Osteocyte (in vitro differentiated cells): ENCODE measurements at regions not wholly inside any gene's neighbourhood (a gene's known extent, or its start where the extent isn't known, plus 50 kb on each side); places are given as distances from the start of the nearest gene placed in this dataset.
"Not testable (repeated sequence)": the region's sequence is repeated elsewhere in the genome, so short reads cannot be mapped to it uniquely, and the experiment has no call there.

Source experiments
- DNase-seq: peaks from one replicate; pipeline ENCODE4 v3.0.0; 2021; ENCODE audit warnings: mixed read lengths; ENCODE audit not compliant: unreplicated experiment; ENCODE audit errors: extremely low spot score
- H3K27ac Mint-ChIP-seq: one replicate; pipeline ENCODE4 v1.8.0; 2021; ENCODE audit warnings: mild to moderate bottlenecking, mixed read lengths; ENCODE audit not compliant: unreplicated experiment
- H3K27me3 Mint-ChIP-seq: one replicate; pipeline ENCODE4 v1.8.0; 2021; ENCODE audit warnings: mixed read lengths; ENCODE audit not compliant: unreplicated experiment
- H3K36me3 Mint-ChIP-seq: one replicate; pipeline ENCODE4 v1.8.0; 2021; ENCODE audit warnings: mixed read lengths; ENCODE audit not compliant: unreplicated experiment
- H3K4me1 Mint-ChIP-seq: one replicate; pipeline ENCODE4 v1.8.0; 2021; ENCODE audit warnings: mixed read lengths; ENCODE audit not compliant: unreplicated experiment
- H3K4me3 Mint-ChIP-seq: one replicate; pipeline ENCODE4 v1.8.0; 2021; ENCODE audit warnings: mild to moderate bottlenecking, moderate library complexity, mixed read lengths; ENCODE audit not compliant: unreplicated experiment
- H3K9me3 Mint-ChIP-seq: one replicate; pipeline ENCODE4 v1.8.0; 2021; ENCODE audit warnings: mixed read lengths; ENCODE audit not compliant: unreplicated experiment
- TF ChIP-seq, protein P1 (sequence below): fragments of 200-600 bp; sonication (generic); IDR thresholded peaks from 2 replicates; pipeline ENCODE4 v1.5.0; 2021; ENCODE audit warnings: antibody characterized with exemption, mild to moderate bottlenecking, moderate library complexity

- peaks cover 13% of the 10 kb centered on the region for H3K4me1 Mint-ChIP-seq
- peaks cover 5% of the 10 kb centered on the region for H3K36me3 Mint-ChIP-seq
- H3K4me3 Mint-ChIP-seq: no peak overlapping the region
- no peak for DNase-seq
- TF ChIP-seq, protein P1, sequence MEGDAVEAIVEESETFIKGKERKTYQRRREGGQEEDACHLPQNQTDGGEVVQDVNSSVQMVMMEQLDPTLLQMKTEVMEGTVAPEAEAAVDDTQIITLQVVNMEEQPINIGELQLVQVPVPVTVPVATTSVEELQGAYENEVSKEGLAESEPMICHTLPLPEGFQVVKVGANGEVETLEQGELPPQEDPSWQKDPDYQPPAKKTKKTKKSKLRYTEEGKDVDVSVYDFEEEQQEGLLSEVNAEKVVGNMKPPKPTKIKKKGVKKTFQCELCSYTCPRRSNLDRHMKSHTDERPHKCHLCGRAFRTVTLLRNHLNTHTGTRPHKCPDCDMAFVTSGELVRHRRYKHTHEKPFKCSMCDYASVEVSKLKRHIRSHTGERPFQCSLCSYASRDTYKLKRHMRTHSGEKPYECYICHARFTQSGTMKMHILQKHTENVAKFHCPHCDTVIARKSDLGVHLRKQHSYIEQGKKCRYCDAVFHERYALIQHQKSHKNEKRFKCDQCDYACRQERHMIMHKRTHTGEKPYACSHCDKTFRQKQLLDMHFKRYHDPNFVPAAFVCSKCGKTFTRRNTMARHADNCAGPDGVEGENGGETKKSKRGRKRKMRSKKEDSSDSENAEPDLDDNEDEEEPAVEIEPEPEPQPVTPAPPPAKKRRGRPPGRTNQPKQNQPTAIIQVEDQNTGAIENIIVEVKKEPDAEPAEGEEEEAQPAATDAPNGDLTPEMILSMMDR: no peak
- no peaks in the 10 kb centered on the region for H3K27me3 Mint-ChIP-seq
- H3K9me3 Mint-ChIP-seq: peaks cover 18% of the 10 kb centered on the region
- H3K27ac Mint-ChIP-seq: no peak overlapping the region
Observed at GRCh38 chr1:65538664-65539063, 118.2 kb downstream of the LEPR start.

DNA sequence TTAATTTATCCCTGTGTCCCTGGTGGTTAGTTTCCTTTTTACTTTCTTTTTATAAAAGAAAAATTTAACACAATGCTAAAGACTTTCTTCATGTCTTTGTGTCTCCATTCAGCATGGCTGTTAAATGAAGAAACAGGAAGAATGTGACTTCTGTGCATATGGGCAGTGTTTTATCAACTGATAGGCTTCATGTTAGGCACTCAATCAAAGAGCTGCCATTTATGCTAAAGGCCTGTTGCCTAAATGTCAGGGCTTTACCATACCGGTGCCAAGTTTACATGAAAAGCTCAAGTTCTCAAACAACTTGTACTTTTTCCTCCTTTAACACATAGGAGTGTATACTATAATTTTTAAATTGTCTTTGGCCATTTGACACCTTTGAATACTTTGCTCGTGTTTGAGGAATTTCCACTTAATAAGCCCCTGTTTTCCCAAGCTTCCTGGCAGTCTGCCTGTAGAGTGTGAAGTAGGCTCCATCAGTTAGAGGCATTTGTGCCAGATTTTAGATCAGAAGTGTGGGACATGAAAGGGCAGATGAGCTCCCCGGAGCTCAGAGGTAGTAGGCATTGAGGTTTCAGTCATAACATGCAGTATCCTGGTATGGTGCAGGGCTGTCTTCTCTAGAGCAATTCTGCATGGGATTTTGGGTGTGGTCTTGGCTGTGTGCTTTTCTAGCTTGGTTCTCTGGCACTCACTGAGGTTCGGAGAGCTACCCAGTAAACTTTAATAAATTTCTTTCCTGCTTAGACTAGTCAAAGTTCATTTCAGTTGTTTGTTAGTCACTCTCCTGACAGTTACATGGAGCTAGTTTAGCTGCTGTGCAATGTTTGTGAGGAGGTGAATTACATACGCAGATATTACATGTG, 119.0 kb downstream of the LEPR start:
- no peak overlapping the region for H3K4me3 Mint-ChIP-seq
- TF ChIP-seq, protein P1: no peak
- no peak overlapping the region for H3K27ac Mint-ChIP-seq
- peaks cover 13% of the 10 kb centered on the region for H3K4me1 Mint-ChIP-seq
- no peak for DNase-seq
- H3K27me3 Mint-ChIP-seq: no peaks in the 10 kb centered on the region
- H3K9me3 Mint-ChIP-seq: peaks cover 14% of the 10 kb centered on the region
- peaks cover 5% of the 10 kb centered on the region for H3K36me3 Mint-ChIP-seq

DNA sequence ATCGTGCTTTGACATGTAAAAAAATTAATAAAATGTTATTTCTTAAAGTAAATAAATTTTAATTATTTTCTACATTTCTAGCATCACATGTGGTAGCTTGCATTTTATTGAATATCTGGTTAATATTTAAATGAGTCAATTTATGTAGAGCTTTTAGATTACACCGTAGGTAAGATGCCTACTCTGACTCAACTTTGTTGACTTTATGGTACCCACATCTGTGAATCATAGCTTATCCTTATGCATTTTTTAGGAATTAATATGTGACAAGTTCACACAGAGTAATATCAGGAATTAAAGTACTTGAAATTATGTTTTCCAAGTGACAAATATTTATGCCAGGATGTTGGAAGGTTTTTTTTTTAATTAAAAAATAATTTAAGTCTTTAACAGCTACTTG, 120.7 kb downstream of the LEPR start:
- H3K4me1 Mint-ChIP-seq: peaks cover 13% of the 10 kb centered on the region
- H3K9me3 Mint-ChIP-seq: peaks cover 10% of the 10 kb centered on the region
- H3K27me3 Mint-ChIP-seq: no peaks in the 10 kb centered on the region
- no peak overlapping the region for H3K4me3 Mint-ChIP-seq
- H3K36me3 Mint-ChIP-seq: peaks cover 5% of the 10 kb centered on the region
- H3K27ac Mint-ChIP-seq: no peak overlapping the region
- TF ChIP-seq, protein P1: no peak
- DNase-seq: no peak

- H3K27me3 Mint-ChIP-seq: no peaks in the 10 kb centered on the region
- DNase-seq: no peak
- no peak overlapping the region for H3K27ac Mint-ChIP-seq
- H3K9me3 Mint-ChIP-seq: peaks cover 10% of the 10 kb centered on the region
- no peak overlapping the region for H3K4me3 Mint-ChIP-seq
- TF ChIP-seq, protein P1: no peak
- peaks cover 3% of the 10 kb centered on the region for H3K36me3 Mint-ChIP-seq
- peaks cover 13% of the 10 kb centered on the region for H3K4me1 Mint-ChIP-seq
Observed at GRCh38 chr1:65541865-65542264, 121.4 kb downstream of the LEPR start.

DNA sequence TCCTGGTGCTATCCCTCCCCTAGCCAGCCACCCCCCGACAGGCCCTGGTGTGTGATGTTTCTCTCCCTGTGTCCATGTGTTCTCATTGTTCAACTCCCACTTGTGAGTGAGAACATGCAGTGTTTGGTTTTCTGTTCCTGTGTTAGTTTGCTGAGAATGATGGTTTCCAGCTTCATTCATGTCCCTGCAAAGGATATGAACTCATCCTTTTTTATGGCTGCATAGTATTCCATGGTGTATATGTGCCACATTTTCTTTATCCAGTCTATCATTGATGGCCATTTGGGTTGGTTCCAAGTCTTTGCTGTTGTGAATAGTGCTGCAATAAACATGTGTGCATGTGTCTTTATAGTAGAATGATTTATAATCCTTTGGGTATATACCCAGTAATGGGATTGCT, 122.1 kb downstream of the LEPR start:
- not testable (repeated sequence) for H3K27me3 Mint-ChIP-seq, H3K36me3 Mint-ChIP-seq, H3K27ac Mint-ChIP-seq, H3K4me3 Mint-ChIP-seq, DNase-seq
- H3K4me1 Mint-ChIP-seq: peaks cover 13% of the 10 kb centered on the region
- peaks cover 10% of the 10 kb centered on the region for H3K9me3 Mint-ChIP-seq

- not testable (repeated sequence) for DNase-seq, H3K4me3 Mint-ChIP-seq, H3K27me3 Mint-ChIP-seq, H3K27ac Mint-ChIP-seq
- Mint-ChIP-seq H3K9me3 (peaks cover 27% of the 10 kb centered on the region), H3K36me3 (peaks cover 20% of the 10 kb centered on the region), H3K4me1 (peaks cover 15% of the 10 kb centered on the region)
Observed at GRCh38 chr1:65550306-65551010, 130.0 kb downstream of the LEPR start.

DNA sequence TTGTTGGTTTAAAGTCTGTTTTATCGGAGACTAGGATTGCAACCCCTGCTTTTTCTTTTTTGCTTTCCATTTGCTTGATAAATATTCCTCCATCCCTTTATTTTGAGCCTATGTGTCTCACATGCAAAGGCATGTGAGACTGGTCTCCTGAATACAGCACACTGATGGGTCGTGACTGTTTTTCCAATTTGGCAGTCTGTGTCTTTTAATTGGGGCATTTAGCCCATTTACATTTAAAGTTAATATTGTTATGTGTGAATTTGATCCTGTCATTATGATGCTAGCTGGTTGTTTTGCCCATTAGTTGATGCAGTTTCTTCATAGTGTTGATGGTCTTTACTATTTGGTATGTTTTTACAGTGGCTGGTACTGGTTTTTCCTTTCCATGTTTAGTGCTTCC, 132.0 kb downstream of the LEPR start:
- Mint-ChIP-seq H3K36me3 (peaks cover 20% of the 10 kb centered on the region), H3K9me3 (peaks cover 33% of the 10 kb centered on the region), H3K4me1 (peaks cover 15% of the 10 kb centered on the region)
- not testable (repeated sequence) for H3K4me3 Mint-ChIP-seq, H3K27ac Mint-ChIP-seq, H3K27me3 Mint-ChIP-seq, DNase-seq

DNA sequence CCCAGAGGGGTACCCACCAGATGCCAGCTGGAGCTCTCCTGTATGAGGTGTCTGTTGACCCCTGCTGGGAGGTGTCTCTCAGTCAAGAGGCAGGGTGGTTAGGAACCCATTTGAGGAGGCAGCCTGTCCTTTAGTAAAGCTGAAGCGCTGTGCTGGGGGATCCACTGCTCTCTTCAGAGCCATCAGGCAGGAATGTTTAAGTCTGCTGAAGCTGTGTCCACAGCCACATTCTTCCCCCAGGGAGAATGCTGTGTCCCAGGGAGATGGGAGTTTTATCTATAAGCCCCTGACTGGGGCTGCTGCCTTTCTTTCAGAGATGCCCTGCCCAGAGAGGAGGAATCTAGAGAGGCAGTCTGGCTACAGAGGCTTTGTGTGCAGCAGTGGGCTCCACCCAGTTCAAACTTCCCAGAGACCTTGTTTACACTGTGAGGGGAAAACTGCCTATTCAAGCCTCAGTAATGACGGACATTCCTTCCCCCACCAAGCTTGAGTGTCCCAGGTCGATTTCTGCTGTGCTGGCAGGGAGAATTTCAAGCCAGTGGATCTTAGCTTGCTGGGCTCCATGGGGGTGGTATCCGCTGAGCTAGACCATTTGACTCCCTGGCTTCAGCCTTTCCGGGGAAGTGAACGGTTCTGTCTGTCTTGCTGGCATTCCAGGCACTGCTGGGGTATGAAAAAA, 133.8 kb downstream of the LEPR start:
- H3K27me3 Mint-ChIP-seq, H3K4me3 Mint-ChIP-seq, DNase-seq: not testable (repeated sequence)
- Mint-ChIP-seq H3K27ac (peak overlapping the region; percentile 81), H3K9me3 (peaks cover 33% of the 10 kb centered on the region), H3K4me1 (peaks cover 15% of the 10 kb centered on the region), H3K36me3 (peaks cover 20% of the 10 kb centered on the region)
